ENCODE measurements at regions not wholly inside any gene's neighbourhood (a gene's known extent, or its start where the extent isn't known, plus 50 kb on each side); places are given as distances from the start of the nearest gene placed in this dataset.
A peak's percentile ranks its signal among the peaks of the same experiment; 100 is the strongest.
"Not testable (repeated sequence)": the region's sequence is repeated elsewhere in the genome, so short reads cannot be mapped to it uniquely, and the experiment has no call there.

DNA sequence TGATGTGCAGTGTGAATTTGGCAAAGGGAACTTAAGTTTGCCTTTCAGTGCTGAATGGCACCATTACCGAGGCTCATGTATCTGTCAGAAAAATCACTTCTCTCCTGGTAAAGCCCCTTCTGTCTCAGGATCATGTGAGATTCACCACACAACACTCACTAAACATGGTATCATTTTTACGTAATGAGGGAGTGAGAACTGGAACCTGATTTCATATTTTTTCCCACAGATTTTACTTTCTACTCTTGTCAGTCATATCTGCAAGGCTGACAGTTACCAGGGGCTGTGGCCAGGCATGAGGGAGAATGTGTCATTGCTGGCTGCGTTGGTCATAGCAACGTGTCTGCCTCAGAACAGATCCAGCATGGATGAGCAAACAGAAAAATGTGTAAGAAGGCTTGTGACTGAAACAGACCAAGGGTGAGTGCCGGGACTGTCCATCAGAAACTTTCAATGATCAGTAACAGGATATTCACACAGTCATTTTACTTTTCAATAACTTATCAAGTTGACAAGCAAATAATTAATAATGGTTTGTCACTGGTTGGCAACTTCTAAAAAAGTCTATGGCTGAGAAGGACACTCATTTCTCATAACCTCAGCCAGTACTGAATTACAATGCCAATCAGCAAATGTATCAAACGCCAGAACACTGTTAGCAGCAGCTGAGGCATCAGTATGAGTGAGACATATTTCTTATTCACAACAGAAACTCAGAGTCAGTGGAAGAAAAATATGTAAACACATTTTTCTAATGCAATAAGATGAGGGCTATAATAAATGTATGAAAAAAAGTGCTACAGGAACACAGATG is 100.5 kb downstream of the CDC42EP3 start:
- DNase-seq (ENCODE audit: low read depth): no peak

- DNase-seq (ENCODE audit: low read depth): no peak
Observed at GRCh38 chr2:37571587-37572136, 99.8 kb downstream of the CDC42EP3 start.

- DNase-seq (ENCODE audit: low read depth): no peak
Observed at GRCh38 chr2:37573451-37574388, 97.7 kb downstream of the CDC42EP3 start.

- DNase-seq (ENCODE audit: low read depth): no peak
Observed at GRCh38 chr2:37575780-37576179, 95.7 kb downstream of the CDC42EP3 start.

GRCh38 chr2:37576194-37576593 is 95.2 kb downstream of the CDC42EP3 start:
- not testable (repeated sequence) for DNase-seq (ENCODE audit: low read depth)

DNA sequence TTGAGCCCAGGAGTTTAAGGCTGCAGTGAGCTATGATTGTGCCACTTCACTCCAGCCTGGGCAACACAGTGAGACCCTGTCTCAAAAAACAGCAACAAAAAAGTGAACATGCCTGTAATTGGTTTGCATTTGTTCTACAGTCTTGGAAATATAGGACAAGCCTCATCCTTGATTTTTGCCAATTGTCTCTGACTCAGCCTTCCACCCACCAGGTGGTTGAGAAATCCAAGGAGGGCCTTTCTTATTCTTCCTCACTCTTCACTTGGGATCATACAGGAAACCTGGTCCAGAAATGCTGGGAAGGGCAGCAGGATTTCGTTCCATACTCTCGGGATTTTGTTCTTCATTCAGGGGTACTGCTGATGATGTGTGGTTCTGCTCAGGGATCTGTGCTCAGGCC is 94.6 kb downstream of the CDC42EP3 start:
- no peak for DNase-seq (ENCODE audit: low read depth)

DNA sequence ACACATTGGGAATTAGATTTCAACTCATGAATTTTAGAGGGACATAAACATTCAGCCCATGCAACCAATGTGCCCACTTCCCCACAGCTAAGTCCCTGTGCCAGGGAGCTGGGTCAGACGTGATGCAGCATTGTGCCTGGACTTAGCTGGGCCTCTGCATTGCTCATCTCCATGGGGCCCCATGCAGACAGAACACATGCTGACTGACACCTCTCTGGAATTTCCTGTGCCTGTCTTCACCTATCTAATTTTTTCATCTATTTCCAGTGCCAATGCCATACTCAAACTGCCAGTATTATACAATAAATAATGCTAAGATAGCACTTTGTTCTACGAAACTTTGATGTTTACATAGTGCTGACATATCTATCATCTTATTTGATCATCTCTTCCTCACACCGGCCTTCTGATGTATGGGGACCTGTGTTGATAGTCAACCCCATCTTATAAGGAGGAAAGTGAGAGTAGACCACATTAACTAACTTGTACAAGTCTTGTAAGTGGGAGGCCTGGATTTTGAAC is 92.2 kb downstream of the CDC42EP3 start:
- DNase-seq (ENCODE audit: low read depth): no peak

DNA sequence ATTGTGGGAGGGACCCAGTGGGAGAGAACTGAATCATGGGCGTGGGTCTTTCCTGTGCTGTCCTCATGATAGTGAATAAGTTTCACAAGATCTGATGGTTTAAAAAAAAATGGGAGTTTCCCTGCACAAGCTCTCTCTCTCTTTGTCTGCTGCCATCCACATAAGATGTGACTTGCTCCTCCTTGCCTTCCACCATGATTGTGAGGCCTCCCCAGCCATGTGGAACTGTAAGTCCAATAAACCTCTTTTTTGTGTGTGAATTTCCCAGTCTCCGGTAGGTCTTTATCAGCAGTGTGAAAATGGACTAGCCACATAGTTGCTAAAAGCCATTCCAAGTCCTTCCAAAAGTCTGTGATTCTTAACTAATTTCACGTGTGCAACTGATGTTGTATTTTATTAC is 91.5 kb downstream of the CDC42EP3 start:
- not testable (repeated sequence) for DNase-seq (ENCODE audit: low read depth)

DNA sequence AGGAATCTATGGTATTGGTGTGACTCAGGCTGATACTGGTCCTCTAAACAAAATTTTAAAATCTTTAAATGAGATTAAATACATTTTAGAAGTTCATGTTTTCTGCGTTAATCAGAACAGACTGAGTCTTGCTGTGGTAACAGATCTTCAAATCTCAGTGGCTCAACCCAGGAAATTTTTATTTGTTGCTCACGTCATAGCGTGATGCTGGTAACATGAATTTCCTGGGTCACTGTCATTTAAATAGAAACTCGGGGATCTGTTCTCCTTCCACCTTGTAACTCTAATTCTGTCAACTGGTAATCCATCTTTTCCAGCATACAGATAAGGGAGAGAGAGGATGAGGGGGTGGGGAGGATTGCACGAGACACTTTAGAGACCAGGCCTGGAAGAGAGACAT is 90.0 kb downstream of the CDC42EP3 start:
- no peak for DNase-seq (ENCODE audit: low read depth)

DNA sequence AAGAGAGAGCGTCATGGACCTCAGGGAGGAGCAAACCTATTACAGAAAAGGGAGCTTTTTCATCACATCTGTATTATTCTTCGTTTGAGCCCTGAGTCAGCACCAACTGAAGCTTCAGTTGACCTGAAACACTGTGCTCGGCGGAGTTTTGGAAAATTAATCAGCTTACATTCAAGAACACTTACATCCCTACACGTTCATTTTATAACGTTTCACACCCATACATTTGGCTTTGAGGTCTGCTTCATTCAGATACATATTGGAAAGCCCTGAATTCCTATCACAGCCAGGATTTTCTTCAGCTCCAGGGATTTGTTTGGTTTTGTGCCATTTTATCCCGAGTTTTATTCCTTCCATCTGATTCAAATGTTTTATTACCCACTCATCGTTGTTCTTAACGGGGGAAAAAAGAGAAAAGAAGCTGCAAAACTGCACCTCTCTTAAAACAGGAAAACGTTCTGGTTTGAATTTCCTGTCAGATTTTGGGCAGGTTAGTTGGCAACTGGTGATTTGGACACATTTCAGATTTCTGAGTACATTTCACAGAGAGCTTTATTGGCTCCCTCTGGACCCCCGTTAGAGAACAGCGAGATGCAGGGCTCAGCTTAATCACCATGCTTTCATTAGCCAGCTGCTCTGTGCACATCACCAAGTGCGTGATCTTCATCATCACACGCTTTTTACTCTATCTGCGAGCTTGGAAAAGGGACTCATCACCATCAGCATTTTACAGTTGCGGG is 88.8 kb downstream of the CDC42EP3 start:
- no peak for DNase-seq (ENCODE audit: low read depth)

DNA sequence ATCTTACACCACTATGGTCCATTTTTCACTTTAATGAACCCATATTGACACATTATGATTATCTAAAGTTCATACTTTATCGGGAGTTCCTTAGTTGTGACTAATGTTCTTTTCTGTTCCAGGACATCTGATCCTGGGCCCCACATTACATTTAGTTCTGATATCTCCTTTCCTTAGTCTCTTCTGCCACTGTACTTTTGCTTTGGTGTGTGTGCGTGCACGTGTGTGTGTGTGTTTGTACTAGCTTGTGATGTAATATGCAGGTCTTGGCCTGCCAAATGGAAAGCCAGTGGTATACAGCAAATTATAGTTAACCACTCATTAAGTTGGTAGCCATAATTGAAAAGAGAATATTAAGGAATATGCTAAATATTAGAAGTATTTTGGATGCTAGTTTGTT is 88.0 kb downstream of the CDC42EP3 start:
- no peak for DNase-seq (ENCODE audit: low read depth)

DNA sequence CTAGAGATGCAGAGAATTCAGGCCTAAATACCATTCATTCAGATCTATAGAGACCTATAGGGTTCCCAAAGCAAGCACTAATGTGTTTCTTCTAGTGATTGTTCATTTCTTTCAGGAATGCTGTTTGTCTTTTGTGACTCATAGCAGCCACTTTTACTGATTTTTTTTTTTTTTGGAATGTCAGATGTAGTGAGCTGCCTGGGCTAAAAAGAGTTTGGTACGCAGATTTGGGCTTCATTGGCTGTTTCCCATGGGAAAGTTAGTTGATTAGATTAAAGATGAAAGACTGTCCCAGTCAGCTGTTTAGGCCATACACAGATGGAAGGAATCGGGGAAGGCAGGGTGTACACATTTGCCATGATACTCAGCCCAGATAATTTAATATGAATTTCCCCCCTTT is 87.6 kb downstream of the CDC42EP3 start:
- no peak for DNase-seq (ENCODE audit: low read depth)

DNA sequence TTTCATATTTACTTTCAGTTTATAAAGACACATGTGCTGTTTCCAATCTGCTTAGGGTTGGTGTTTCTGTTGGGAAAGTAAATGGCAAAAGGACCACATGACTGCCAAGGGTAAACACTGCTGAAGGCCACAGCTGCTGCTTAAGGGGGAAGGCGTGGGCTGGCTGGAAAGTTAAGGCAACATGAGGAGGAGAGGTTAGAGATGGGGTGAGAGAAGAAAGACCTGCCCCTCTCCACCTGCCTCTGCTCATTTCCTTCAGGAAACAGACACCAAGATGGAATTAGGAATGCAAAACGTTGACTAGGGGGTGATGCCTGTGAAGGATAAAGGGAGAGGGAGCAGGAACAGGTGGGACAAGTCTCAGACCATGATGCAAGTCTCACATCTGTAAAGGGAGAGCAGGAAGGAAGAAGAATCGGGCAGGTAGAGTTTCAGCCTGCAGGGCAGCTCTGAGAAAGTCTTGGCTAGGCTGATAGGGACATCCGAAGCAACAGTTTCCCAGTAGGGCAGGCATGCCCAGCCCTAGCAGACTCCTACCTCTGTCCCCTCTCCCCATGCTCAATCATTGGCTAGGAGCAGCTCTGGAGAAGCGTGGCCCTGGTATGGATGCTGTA is 86.0 kb downstream of the CDC42EP3 start:
- peak; percentile 18 for DNase-seq (ENCODE audit: low read depth)

- DNase-seq (ENCODE audit: low read depth): peak; percentile 67
Observed at GRCh38 chr2:37585982-37586621, 85.3 kb downstream of the CDC42EP3 start.

- no peak for DNase-seq (ENCODE audit: low read depth)
Observed at GRCh38 chr2:37586663-37587317, 84.7 kb downstream of the CDC42EP3 start.

- no peak for DNase-seq (ENCODE audit: low read depth)
Observed at GRCh38 chr2:37587817-37588216, 83.6 kb downstream of the CDC42EP3 start.

- DNase-seq (ENCODE audit: low read depth): no peak
Observed at GRCh38 chr2:37588316-37588777, 83.1 kb downstream of the CDC42EP3 start.

DNA sequence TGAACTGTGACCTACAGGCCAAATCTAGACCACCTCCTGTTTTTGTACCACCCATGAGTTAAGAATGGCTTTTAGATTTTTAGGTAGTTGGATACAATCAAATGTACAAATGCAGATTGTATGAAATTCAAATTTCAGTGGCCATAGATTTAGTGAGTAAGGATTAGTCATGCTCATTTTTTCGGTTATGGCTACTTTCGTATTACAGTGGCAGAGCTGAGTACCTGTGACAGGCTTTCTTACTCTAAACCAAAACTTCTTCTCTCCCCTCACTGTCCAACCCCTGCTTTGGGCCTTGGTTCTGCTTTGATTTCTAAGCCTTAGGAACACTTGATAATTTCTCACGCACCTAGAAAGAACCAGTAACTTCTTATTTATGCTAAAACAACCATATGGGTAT is 82.1 kb downstream of the CDC42EP3 start:
- no peak for DNase-seq (ENCODE audit: low read depth)

DNA sequence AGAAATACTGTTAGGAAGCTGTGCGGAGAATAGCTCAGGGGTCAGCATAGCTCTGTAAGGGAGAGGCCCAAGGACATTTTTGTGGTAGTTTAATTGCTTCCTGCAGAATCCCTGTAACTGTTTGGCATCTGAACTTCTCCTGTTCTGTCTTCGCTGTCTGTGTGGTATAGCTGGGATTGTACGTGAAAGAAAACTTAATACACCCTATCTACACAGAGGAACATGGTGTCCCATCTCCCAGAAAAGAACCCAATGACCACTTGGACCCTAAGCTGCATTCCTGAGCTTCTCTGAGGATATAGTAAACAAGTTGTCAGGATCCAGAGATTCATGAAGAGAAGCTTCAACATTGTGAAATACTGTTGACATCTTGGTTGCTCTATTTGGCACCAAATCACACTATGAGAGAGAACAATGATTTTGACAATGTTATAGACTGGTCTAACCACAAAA is 81.3 kb downstream of the CDC42EP3 start:
- no peak for DNase-seq (ENCODE audit: low read depth)
